Stimulated activated CD4-positive, alpha-beta T cell treated with anti-CD3 and anti-CD28 coated beads, Interleukin-4, amount 100 ng/mL, for 4 hours (primary cell): ENCODE measurements at regions not wholly inside any gene's neighbourhood (a gene's known extent, or its start where the extent isn't known, plus 50 kb on each side); places are given as distances from the start of the nearest gene placed in this dataset.
"Not testable (repeated sequence)": the region's sequence is repeated elsewhere in the genome, so short reads cannot be mapped to it uniquely, and the experiment has no call there.

ENCODE experiments used
- DNase-seq, 2 experiments: peaks; one replicate each; pipeline ENCODE4 v3.0.0-alpha.2; 2020

DNA sequence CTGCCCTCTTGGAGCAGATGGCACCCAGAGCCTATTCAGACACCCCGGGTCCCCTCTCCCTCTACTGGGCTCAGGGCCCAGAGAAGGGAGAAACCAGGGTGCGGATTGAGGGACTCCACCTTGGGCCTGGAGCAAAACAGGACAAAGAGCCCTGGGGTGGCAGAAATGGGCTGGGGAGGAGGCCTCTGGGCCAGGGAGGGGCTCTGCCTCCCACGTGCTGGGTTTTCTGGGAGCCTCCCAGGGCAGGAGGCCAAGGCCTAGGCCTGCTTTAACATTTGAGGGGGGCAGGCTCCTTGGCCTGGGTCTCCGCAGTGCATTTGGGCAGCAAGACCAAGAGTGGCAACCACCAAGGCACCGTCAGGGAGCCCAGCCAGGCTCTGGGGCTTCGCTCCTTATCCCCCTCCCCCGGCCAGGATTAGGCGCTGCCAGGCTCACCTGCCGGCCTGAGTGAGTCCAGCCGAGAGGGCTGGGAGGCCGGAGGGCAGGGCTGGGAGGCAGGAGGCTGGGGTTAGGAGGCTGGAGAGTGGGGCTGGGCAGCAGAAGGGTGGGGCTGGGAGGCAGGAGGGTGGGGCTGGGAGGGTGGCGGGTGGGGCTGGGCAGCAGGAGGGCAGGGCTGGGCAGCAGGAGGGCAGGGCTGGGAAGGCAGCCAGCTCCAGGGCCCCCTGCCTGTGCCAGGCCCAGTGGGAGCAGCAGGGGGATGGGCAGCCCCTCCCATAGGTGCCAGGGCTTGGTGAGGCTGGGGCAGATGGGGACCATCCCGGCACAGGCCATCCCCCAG, 101.8 kb upstream of the EIF5 start:
- no peak for DNase-seq

- no peak for DNase-seq
Measured at GRCh38 chr14:103232831-103233319, 101.2 kb upstream of the EIF5 start.

- DNase-seq, result no peak
Measured at GRCh38 chr14:103233328-103233727, 100.7 kb upstream of the EIF5 start.

GRCh38 chr14:103234826-103235225, 99.2 kb upstream of the EIF5 start:
- not testable (repeated sequence) for DNase-seq

- DNase-seq, result not testable (repeated sequence)
Measured at GRCh38 chr14:103235506-103235905, 98.5 kb upstream of the EIF5 start.

DNA sequence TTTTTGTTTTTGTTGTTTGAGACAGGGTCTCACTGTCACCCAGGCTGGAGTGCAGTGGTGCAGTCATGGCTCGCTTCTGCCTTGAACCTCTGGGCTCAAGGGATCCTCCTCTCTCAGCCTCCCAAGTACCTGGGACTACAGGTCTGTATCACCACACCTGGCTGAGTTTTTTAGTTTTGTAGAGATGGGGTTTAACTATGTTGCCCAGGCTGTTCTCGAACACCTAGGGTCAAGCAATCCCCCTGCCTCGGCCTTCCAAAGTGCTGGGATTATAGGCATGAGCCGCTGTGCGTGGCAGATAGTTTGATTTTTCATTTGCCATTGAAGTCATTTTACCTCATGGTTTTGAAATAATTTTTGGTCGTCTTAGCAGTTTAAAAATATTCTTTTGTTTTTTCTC, 94.3 kb upstream of the EIF5 start:
- no peak for DNase-seq

DNA sequence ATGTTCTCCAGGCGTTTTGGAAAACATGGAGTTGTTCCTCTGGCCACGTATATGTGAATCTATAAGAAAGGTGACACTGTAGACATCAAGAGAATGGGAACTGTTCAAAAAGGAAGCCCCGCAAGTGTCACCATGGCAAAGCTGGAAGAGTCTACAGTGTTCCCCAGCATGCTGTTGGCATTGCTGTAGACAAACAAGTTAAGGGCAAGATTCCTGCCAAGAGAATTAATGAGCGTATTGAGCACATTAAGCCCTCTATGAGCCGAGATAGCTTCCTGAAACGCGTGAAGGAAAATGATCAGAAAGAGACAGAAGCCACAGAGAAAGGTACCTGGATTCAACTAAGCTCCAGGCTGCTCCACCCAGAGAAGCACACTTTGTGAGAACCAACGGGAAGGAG, 92.5 kb upstream of the EIF5 start:
- no peak for DNase-seq

DNA sequence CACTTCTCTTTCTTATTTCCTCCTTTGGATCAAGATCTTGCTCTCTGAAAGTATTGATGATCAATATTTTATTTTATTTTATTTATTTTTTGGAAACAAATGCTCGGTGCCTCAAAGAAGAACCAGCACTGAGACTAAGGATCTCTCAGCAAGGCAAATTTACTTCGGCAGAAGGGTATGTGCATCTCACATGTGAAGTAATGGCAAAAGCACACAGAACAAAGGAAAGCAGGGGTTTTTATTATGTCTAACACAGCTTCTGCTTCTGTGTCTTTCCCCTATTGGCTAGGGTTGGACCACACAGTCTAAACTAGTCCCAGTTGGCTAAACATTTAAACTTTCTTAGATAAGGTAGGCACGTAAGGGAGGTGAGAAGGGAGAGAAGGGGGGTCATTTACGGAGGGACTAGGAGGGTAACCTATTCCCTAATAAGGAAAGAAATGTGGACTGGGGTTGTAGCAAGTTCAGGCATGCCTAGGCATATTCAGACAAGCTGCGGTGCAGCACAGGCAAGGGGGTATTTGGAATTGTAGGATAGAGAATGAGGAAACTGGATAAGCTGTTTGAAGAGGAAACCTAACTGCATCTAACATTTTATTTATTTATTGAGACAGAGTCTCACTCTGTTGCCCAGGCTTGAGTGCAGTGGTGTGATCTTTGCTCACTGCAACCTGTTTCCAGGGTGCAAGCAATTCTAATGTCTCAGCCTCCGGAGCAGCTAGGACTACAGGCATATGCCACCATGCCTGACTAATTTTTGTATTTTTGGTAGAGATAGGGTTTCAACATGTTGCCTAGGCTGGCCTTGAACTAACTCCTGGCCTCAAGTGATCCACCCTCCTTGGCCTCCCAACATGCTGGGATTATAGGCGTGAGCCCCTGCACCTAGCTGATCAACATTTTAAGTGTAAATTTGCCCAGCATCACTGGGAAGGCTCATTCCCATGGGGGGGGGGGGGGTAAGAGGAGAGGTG, 90.0 kb upstream of the EIF5 start:
- DNase-seq, result no peak

DNA sequence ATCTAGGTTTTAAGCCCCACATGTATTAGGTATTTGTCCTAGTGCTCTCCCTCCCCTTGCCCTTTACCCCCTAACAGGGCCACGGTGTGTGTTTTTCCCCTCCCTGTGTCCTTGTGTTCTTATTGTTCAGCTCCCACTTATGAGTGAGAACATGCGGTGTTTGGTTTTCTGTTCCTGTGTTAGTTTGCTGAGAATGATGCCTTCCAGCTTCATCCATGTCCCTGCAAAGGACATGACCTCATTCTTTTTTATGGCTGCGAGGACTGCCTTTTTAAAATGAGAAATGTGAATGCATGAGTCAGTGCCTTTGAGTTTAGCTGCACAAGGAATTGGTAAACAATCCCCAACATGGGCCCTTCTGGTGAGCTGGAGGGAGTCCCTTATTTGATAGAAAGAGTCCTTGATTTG, 88.4 kb upstream of the EIF5 start:
- DNase-seq, result not testable (repeated sequence)

- DNase-seq, result no peak
Measured at GRCh38 chr14:103246070-103246469, 88.0 kb upstream of the EIF5 start.

GRCh38 chr14:103247169-103247606, 86.8 kb upstream of the EIF5 start:
- no peak for DNase-seq

GRCh38 chr14:103250181-103250580, 83.9 kb upstream of the EIF5 start:
- DNase-seq, result no peak

GRCh38 chr14:103250874-103251273, 83.2 kb upstream of the EIF5 start:
- no peak for DNase-seq

- DNase-seq, result no peak
Measured at GRCh38 chr14:103255555-103255954, 78.5 kb upstream of the EIF5 start.

DNA sequence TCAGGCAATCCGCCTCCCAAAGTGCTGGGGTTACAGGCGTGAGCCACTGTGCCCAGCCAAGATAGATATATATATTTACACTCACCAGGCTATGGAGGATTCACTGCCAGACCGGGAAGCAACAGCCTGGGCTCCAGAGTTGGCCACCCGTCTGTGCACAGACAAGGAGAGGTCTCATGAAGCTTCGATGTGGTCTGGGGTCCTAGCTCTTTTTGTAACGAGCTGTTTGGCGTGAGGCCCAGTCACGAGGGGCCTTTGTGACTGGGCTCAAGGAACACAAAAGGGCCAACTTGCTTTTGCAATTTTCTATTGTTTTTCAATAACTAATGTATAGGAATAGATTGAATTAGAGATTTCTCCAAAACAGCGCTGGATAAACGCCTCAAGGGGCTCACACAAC, 77.6 kb upstream of the EIF5 start:
- no peak for DNase-seq

- DNase-seq, result no peak
Measured at GRCh38 chr14:103257211-103257962, 76.7 kb upstream of the EIF5 start.

GRCh38 chr14:103258211-103258610, 75.8 kb upstream of the EIF5 start:
- DNase-seq, result no peak

GRCh38 chr14:103259184-103259583, 74.9 kb upstream of the EIF5 start:
- DNase-seq, result no peak

DNA sequence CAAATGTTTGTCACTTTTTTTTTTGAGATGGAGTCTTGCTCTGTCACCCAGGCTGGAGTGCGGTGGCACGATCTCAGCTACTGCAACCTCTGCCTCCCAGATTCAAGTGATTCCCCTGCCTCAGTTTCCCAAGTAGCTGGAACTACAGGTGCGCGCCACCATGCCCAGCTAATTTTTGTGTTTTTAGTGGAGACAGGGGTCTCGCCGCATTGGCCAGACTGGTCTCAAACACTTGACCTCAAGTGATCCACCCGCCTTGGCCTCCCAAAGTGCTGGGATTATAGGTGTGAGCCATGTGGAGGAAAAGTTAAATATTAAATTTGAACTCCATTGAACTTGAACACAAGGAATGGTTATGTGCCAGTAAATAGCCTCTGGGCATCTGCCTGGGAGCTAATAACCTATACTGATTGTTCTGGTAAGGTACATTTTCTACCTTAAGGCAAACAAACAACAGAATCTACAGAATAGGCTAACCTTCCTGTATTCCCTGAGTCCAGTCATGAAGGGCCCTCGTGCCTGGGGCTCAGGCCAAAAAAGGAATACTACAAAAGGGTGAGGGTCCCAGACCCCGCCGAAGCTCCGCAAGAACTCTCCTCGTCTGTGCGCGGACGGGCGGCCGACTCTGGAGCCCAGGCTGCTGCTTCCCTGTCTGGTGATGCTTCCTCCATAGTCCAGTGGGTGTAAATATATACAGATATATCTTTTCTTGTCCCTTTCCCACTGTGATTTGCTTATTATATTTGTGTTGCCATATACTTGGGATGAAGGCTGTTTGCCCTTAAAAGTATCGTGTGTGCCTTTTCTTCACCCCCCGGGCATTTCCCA, 74.0 kb upstream of the EIF5 start:
- no peak for DNase-seq

GRCh38 chr14:103260629-103261124, 73.4 kb upstream of the EIF5 start:
- no peak for DNase-seq

DNA sequence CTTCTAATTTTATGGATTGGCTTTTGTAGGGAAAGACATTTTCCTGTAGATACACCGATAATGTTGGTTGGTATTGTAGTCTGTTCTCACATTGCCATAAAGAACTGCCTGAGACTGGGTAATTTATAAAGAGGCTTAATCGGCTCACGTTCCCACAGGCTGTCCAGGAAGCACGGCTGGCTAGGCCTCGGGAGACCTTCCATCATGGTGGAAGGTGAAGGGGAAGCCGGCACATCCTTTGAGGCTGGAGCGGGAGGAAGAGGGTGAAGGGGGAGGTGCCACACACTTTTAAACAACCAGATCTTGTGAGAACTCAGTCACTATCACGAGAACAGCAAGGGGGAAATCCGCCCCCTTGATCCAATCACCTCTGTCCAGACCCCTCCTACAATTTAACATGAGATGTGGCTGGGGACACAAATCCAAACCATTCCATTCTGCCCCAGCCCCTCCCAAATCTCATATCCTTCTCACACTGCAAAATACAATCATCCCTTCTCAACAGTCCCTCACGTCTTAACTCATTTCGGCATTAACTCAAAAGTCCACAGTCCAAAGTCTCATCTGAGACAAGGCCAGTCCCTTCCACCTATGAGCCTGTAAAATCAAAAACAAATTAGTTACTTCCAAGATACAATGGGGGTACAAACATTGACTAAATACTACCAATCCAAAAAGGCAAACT, 66.7 kb upstream of the EIF5 start:
- no peak for DNase-seq
